ENCODE measurements at regions not wholly inside any gene's neighbourhood (a gene's known extent, or its start where the extent isn't known, plus 50 kb on each side); places are given as distances from the start of the nearest gene placed in this dataset.

DNA sequence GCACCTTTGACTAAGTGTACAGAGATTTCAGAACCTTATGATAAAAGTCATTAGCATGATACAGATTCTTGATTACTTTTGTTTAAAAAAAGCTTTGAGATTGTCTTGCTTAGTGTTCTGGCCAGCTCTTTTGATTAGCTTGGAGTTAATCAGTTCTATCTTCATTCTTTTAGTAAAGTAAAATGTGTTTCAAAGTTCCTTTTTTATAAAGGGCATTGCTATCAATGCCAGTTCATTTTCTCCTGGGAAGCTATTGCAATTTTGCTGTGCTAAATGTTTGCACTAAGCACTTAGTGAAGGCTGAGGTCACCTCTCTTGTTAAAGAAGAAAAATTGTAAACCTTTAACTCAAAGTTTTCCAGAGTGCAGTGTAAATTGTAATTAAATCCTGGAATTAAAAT, 946.7 kb upstream of the TMPRSS15 start:
- ChIA-PET POLR2A (no interaction called here), CTCF (ENCODE audit: unreplicated experiment) (no interaction called here)
- no TSS peak for BruUV-seq (replicated peaks)
- no peak for DNase-seq (ENCODE audit: low spot score)
- H3K27ac ChIP-seq (ENCODE audit: low read depth, low read length, poor library complexity, severe bottlenecking), result no peak overlapping the region
- H3K79me2 ChIP-seq (ENCODE audit: insufficient read depth, low read depth, low read length), result no peaks in the 10 kb centered on the region
- no peak overlapping the region for H3K4me2 ChIP-seq (ENCODE audit: low read length)
- H4K20me1 ChIP-seq (ENCODE audit: insufficient read depth, low read length), result no peaks in the 10 kb centered on the region
- H3K4me1 ChIP-seq (ENCODE audit: insufficient read depth, low read length, poor library complexity, severe bottlenecking), result no peaks in the 10 kb centered on the region
- H2AFZ ChIP-seq (ENCODE audit: low read length), result no peak overlapping the region
- TF ChIP-seq EZH2phosphoT487 (IDR thresholded peaks at IDR 0.05; ENCODE audit: borderline replicate concordance, low read depth, low read length), result no peak
- TF ChIP-seq, protein P1, sequence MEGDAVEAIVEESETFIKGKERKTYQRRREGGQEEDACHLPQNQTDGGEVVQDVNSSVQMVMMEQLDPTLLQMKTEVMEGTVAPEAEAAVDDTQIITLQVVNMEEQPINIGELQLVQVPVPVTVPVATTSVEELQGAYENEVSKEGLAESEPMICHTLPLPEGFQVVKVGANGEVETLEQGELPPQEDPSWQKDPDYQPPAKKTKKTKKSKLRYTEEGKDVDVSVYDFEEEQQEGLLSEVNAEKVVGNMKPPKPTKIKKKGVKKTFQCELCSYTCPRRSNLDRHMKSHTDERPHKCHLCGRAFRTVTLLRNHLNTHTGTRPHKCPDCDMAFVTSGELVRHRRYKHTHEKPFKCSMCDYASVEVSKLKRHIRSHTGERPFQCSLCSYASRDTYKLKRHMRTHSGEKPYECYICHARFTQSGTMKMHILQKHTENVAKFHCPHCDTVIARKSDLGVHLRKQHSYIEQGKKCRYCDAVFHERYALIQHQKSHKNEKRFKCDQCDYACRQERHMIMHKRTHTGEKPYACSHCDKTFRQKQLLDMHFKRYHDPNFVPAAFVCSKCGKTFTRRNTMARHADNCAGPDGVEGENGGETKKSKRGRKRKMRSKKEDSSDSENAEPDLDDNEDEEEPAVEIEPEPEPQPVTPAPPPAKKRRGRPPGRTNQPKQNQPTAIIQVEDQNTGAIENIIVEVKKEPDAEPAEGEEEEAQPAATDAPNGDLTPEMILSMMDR (conservative IDR thresholded peaks at IDR 0.05; ENCODE audit: low read length), result no peak
- no peaks in the 10 kb centered on the region for H3K36me3 ChIP-seq (ENCODE audit: insufficient read depth, low read length)
- no peak overlapping the region for H3K4me3 ChIP-seq (ENCODE audit: low read depth, low read length, poor library complexity, severe bottlenecking)
- H3K9me2 ChIP-seq (ENCODE audit: insufficient read depth, low read length), result no peaks in the 10 kb centered on the region
- intact Hi-C loops (cut with micrococcal nuclease; ENCODE audit: unreplicated experiment), result no loop called here
- peaks cover 11% of the 10 kb centered on the region; the same call in 1 of the 2 replicates for H3K9me3 ChIP-seq (ENCODE audit: low read length)

DNA sequence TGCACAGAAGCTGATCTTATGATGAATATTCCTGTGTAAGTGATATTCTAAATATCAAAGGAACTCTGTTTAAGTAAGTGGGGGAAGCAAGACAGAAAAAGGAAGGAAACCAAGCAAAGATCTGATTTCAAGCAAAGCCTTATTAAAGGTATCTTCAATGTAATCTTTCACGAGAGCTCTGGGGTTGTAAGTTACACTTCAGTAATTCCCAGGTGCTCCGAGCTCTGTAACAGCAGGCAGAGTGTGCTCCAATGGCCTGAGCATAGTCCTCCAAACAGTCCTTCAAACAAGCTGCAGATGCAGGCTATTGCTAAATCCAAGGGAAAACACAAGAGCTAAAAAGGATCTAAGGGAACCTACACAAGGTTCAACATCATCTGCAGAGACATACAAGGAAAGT, 949.7 kb upstream of the TMPRSS15 start:
- intact Hi-C loops (cut with micrococcal nuclease; ENCODE audit: unreplicated experiment), result no loop called here
- Histone ChIP-seq H3K79me2 (ENCODE audit: insufficient read depth, low read depth, low read length) (no peaks in the 10 kb centered on the region), H3K4me3 (ENCODE audit: low read depth, low read length, poor library complexity, severe bottlenecking) (no peak overlapping the region), H3K36me3 (ENCODE audit: insufficient read depth, low read length) (no peaks in the 10 kb centered on the region), H3K9me3 (ENCODE audit: low read length) (peaks cover 15% of the 10 kb centered on the region; the same call in 1 of the 2 replicates), H3K4me1 (ENCODE audit: insufficient read depth, low read length, poor library complexity, severe bottlenecking) (no peaks in the 10 kb centered on the region), H4K20me1 (ENCODE audit: insufficient read depth, low read length) (no peaks in the 10 kb centered on the region), H3K27ac (ENCODE audit: low read depth, low read length, poor library complexity, severe bottlenecking) (no peak overlapping the region), H3K9me2 (ENCODE audit: insufficient read depth, low read length) (no peaks in the 10 kb centered on the region), H2AFZ (ENCODE audit: low read length) (no peak overlapping the region), H3K4me2 (ENCODE audit: low read length) (no peak overlapping the region)
- TF ChIP-seq, protein P1 (conservative IDR thresholded peaks at IDR 0.05; ENCODE audit: low read length), result no peak
- DNase-seq (ENCODE audit: low spot score), result no peak
- ChIA-PET POLR2A (no interaction called here), CTCF (ENCODE audit: unreplicated experiment) (no interaction called here)
- BruUV-seq (replicated peaks), result no TSS peak

DNA sequence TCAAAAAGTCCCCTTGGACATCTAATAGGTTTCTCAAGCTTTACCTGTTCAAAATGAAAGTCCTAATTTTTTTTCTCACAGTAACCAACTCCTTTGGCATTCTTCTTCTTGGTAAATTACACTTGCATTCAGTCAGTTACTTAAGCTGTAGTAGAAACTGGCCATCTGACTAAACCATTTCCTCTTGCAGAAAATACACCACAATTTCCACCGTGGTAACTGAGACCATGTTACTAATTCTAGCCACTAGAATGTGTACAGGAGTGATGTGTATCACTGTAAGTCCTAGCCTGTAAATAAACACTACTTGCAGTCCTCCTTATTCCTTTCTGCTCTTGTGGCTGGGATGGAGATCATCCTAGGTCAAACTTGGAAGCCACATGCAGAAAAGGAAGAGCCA, 965.4 kb upstream of the TMPRSS15 start:
- BruUV-seq (replicated peaks), result no TSS peak
- intact Hi-C loops (cut with micrococcal nuclease; ENCODE audit: unreplicated experiment), result no loop called here
- Histone ChIP-seq H3K9me2 (ENCODE audit: insufficient read depth, low read length) (no peaks in the 10 kb centered on the region), H3K79me2 (ENCODE audit: insufficient read depth, low read depth, low read length) (no peaks in the 10 kb centered on the region), H2AFZ (ENCODE audit: low read length) (no peak overlapping the region), H3K4me2 (ENCODE audit: low read length) (no peak overlapping the region), H3K4me1 (ENCODE audit: insufficient read depth, low read length, poor library complexity, severe bottlenecking) (no peaks in the 10 kb centered on the region), H3K9me3 (ENCODE audit: low read length) (peaks cover 21% of the 10 kb centered on the region; the same call in 1 of the 2 replicates), H3K36me3 (ENCODE audit: insufficient read depth, low read length) (no peaks in the 10 kb centered on the region), H3K4me3 (ENCODE audit: low read depth, low read length, poor library complexity, severe bottlenecking) (no peak overlapping the region), H4K20me1 (ENCODE audit: insufficient read depth, low read length) (no peaks in the 10 kb centered on the region), H3K27ac (ENCODE audit: low read depth, low read length, poor library complexity, severe bottlenecking) (no peak overlapping the region)
- DNase-seq (ENCODE audit: low spot score), result no peak
- CTCF ChIA-PET (ENCODE audit: unreplicated experiment), result no interaction called here
- POLR2A ChIA-PET, result interaction anchor here (0.7 kb wide), 1 partner anchor 1264 kb away, joined by 4 read pairs; no protein-coding TSS in a partner anchor
- TF ChIP-seq EZH2phosphoT487 (IDR thresholded peaks at IDR 0.05; ENCODE audit: borderline replicate concordance, low read depth, low read length), result no peak
- TF ChIP-seq, protein P1 (conservative IDR thresholded peaks at IDR 0.05; ENCODE audit: low read length), result no peak

All from OCI-LY7 (cell line).